NCI-H2081 (cell line): ENCODE measurements at regions not wholly inside any gene's neighbourhood (a gene's known extent, or its start where the extent isn't known, plus 50 kb on each side); places are given as distances from the start of the nearest gene placed in this dataset.

Experiments used
- DNase-seq, 2 experiments: peaks; one replicate each; lab custom pipeline; 2025; lab: John Stamatoyannopoulos, UW

- DNase-seq = no peak
These were observed 367.9 kb downstream of the FAM133A start for GRCh38 chrX:94041881-94042280.

GRCh38 chrX:94045724-94046123 is 371.7 kb downstream of the FAM133A start:
- no peak for DNase-seq

DNA sequence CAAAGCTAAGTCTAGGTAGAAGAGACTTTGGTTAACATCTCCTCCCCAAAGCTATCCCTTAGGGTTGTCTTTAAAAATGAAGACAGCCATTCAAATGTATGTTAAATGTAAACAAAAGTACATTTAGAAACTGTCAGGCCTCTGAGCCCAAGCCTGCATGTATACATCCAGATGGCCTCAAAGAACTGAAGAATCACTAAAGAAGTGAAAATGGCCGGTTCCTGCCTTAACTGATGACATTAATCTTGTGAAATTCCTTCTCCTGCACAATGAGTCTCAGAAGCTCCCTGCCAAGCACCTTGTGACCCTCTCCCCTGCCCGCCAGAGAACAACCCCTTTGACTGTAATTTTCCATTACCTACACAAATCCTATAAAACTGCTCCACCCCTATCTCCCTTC is 377.9 kb downstream of the FAM133A start:
- DNase-seq = no peak

DNA sequence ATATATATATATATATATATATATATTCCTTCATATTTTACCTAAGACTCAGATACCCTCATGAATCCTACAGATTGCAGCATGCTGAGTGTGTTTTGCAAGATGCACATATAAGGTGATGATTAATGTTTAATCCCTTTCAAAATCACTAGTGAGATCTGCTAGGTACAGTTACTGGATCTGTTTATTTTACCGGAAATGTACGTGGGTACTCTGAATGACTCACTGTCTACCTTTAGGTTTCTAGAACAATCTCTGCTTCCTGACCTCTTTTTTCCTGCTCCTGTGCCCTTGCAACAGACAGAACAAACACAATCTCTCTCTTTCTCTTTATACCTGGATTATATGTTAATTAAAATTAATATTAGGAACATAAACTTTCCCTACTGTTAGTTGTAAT is 379.6 kb downstream of the FAM133A start:
- no peak for DNase-seq

DNA sequence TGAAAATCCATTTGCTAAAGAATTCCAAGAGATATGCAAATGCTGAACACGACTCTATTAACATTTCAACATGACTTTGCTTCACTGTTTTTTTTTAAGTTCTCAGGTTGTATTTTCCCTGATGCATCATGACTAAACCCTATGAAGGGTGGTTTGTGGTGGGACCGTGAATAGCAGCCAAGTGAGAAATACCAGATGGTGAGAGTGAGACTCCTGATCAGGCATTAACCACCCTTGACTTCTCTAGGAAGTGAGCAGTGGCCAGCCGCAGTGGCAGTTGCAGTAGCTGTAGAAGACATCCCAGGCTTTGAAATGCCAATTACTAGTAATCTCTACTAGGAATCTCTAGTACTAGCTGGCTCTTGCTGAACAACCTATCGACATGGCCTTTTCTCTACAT is 383.4 kb downstream of the FAM133A start:
- DNase-seq = no peak

DNA sequence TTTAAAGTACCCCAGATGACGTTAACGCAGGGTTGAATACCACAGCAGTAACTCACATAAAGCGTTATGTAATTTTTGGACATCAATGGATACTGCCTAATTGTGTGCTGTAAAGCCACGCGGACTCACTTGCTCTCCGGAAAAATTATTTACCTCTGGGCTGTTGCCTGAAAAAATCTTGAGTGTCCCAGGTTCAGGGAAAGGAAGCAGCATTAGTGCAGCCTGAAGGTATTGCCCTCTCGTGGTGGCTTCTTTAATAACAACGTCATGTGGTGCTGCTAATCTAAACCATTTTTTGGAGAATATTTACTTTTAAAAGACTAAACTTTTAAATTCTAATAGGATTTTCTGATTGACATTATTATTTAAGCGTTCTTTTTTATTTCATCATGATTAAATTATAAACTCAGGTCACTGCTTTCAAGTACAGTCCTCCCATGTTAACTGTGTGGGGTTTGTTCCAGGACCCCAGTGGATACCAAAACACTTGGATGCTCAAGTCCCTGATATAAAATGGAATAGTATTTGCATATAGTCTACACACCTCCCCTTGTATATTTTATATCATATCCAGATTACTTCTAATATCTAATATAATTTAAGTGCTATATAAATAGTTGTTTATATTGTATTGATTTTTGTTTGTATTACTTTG is 384.8 kb downstream of the FAM133A start:
- DNase-seq = peak; percentile 45 to 57

- DNase-seq = no peak
These were observed 391.1 kb downstream of the FAM133A start for GRCh38 chrX:94065091-94065490.

DNA sequence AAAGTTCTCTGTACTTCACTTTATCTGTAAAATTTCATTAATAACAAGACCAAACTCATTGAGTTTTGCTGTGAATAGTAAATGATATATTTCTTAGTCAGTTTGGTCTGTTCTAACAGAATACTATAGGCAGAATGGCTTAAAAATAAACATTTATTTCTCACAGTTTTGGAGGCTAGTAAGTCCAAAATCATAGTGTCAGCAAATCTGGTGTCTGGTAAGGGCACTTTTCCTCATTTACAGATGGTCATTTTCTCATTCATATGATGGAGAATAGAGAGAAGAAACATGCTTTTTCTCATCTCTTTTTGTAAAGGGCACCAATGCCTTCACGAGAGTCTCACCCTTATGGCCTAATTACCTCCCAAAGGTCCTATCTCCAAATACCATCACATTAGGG is 415.1 kb downstream of the FAM133A start:
- no peak for DNase-seq

DNA sequence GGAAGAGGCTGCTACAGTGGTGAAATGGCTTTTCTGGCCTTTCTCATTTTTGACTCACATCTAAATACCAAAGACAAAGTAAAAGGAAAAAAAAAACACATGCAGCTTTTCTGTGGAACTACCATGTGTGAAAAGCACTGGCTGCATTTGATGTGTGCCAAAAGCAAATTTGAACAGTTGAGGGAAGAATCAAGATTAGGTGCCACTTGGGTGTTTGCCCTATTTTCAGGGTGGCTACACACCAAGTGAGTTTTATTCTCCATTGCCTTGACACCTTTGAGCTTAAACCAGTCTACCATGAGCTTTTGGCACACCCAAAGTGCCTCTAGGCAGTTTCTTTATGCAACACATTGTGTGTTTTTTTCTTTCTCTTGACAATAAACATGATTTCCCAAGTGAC is 423.9 kb downstream of the FAM133A start:
- peak in 1 of 2 experiments; percentile 9 for DNase-seq

DNA sequence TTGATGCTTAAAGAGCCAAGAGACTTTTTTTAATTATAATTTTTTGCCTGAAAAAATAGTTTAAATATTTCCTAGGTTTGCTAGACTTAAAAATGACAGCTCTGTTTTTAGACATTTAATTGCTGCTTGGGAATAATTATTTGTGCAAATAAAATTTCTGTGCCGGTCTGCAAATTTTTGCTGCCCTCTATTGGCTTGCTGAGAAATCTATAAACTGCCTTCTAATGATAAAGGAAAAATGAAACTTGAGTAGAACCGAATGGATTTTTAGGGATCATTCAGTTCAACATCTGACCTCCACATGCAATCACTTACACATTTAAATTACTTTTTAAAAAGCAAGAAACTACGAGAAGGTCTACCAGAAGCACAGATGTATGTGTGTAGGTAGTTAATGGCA is 434.0 kb downstream of the FAM133A start:
- no peak for DNase-seq

DNA sequence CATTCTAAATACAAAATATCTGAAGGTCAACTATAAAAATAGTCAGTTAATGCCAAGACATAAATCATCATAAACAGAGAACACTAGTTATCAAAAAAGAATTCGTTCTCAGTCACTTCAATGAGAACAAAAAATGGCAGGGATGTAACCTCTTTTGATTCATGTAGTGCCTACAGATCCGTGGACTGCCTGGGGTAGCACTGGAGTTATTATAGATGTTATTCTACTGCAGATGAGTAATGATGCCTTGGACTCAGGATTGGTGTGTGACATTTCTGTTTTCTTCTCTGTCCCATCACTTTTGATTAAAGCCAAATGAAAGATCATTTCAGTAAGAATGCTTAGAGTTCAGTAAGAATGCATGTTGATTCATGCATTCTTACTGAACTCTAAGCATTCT is 440.4 kb downstream of the FAM133A start:
- DNase-seq = no peak

DNA sequence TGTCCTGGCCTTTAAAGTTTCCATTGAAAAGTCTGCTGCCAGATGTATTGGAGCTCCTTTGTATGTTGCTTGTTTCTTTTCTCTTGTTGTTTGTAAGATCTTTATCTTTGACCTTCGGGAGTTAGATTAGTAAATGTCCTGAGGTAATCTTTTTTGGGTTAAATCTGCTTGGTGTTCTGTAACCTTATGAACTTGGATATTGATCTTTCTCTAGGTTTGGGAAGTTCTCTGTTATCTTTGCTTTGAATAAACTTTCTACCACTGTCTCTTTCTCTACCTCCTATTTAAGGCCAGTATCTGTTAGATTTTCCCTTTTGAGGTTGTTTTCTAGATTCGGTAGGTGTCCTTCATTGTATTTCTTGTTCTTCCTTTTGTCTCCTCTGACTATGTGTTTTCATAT is 447.8 kb downstream of the FAM133A start:
- no peak for DNase-seq

GRCh38 chrX:94123062-94123461 is 449.1 kb downstream of the FAM133A start:
- no peak for DNase-seq

DNA sequence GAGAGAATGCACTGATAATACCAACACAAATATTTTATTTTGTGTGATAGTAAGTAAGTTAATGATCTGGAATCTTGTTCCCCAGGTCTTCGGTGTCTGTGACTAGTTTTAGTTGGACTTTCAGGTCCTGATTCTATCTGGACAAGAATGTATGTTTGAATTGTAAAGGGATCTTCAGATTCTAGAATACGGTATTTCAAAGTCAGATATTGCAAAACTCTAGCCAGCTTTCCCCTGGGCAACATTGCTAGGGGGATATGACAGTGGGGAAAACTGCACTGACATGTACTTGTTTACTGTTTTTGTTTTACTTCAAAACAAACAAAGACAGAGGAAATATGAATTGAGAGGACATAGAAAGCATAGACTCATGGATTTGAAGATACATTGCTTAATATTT is 489.0 kb downstream of the FAM133A start:
- DNase-seq = no peak

DNA sequence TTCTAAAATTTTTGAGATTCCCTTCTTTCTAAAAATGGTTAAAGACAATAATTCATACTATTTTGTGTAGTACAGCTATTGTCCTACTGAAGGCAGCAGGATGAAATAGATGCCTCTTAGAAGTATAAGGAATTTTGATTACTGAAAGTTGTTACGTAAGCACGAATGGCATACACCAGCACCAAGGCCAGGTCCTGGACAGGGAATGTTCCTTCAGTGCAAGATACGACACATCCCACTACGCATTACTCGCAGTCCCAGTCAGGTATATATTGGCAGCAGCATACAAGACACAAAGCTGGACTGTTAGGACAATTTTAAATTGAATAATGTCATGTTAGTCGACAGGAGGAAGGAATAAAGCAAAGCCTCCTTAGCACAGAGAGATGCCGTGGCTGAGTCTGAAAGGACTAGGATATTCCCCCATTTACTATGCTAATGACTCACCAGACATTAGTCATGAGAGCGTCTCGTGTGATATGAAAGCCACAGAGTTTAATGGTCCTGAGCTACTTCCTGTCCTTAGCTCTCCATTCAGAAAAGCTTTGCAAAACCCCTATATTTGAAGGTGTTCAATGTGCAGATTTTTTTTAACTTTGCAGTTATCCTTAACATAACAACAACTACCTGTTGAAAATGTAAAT is 504.3 kb downstream of the FAM133A start:
- no peak for DNase-seq

GRCh38 chrX:94204524-94204923 is 530.5 kb downstream of the FAM133A start:
- no peak for DNase-seq

DNA sequence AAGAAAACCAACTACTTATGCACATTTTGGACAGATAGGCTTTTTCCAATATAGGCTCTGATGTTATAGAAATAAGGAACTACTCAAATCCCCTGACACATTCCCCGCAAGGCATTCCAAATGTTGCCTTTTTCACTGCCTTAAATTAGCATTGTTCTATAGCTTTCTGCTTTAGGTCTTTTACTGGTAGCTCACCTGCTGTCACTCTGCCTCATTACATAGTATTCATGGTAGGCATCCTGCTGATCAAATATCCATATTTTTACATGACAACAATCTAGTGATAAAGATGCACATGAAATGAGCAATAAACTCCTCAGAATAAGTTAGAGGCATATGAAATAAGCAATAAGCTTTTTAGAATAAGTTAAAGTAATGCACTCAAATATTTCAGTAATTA is 542.7 kb downstream of the FAM133A start:
- DNase-seq = no peak

DNA sequence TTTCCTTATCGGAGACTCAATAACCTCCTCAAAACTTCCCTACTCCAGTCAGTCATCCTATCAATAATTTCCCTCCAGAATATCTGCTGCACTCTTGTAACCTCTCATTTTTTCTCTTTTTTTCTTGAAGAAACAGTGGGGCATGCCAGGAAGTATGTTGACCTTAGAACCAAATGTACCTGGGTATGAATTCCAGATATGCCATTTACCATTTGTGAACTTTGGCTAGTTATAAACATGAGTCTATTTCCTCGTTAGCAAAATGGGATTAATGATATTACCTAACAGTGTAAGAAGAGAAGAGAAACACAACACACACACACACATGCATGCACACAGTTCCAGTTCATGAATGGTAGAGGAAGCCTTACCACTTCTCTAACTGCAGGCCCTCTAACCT is 578.2 kb downstream of the FAM133A start:
- no peak for DNase-seq

DNA sequence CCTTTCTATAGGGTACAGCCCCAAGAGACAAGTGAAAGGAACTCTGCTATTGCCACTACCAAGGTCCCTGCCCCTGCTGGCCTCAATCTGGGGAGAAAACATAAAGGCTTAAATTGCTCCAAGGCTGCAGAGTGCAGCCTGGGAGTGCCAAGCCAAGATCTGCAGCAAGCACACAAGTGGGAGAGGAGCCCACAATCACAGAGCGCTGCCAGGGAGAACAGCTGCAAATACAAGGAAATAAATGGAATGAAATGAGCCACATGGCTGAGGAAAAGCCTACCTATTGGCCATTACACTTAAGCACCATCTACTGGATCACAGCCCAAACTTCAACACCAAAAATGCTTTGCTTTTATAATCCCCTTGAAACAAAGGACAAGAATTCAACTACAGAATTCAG is 582.4 kb downstream of the FAM133A start:
- DNase-seq = peak in 1 of 2 experiments; percentile 3

GRCh38 chrX:94265323-94265722 is 591.3 kb downstream of the FAM133A start:
- no peak for DNase-seq

DNA sequence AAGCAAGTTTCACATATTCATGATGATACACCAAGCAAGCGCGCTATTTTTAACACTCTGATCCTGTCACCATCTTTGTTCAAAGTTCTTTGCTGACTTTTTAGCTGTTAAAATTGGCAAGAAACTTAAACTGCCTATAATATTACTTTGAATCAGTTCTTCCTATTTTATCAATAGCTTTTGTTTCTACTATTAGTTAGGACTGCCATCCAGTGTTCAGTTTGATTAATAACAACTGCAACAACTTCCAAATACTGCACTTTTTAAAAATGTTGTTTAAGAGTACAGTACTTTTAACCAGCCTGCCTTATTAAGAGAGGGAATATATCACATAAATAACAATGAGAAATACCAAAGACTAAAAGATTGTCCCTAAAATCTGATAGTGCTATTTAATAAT is 614.3 kb downstream of the FAM133A start:
- DNase-seq = no peak

DNA sequence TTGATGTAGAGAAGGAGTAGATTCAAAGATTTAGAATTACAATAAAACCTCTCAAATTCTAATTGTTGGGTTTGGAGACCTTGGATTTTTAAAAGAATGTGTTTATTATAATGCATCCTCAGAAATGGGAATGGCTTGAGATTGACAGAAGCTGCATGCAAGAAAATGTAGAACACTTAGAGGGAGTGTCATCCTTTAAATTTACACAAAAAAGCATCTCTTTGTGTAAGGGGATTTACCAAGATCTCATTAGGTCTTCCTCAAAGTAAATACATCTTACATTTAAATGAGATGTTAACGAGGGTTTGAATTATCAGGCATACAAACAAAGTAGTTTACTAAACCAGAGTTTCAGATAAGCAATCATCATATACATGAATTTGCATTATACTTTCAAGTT is 615.0 kb downstream of the FAM133A start:
- DNase-seq = no peak

DNA sequence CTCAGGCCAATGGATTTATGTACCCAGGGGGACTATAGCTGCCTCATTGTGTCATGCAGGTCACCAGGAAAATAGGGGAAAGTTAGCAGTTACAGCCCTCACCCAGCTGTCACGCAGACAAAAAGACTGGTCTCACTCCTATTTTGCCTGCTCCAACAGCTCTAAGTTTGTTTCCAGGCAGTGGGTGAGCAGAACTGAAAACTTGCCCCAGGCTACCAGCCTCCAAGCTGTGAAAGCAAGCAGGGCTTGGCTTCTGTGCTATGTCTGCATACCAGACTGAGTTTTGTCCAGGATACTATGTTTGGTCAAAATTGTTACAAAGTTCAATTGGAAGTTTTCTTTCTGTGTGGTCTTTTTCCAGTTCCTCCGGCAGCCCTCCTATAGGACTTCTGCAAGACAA is 628.4 kb downstream of the FAM133A start:
- no peak for DNase-seq

- no peak for DNase-seq
These were observed 655.2 kb downstream of the FAM133A start for GRCh38 chrX:94329182-94329581.
